Left lung (tissue), 4 donors: ENCODE measurements at regions not wholly inside any gene's neighbourhood (a gene's known extent, or its start where the extent isn't known, plus 50 kb on each side); places are given as distances from the start of the nearest gene placed in this dataset.
A peak's percentile ranks its signal among the peaks of the same experiment; 100 is the strongest.

ENCODE experiments used
- ATAC-seq: fragments of 200-7000 bp; cut with Tn5 transposase; one replicate; pipeline ENCODE4 v1.9.1; 2020; ENCODE audit warnings: moderate library complexity
- DNase-seq, 4 donors: peaks; one replicate each; pipeline ENCODE4 v3.0.0-alpha.2; 2013 to 2020
- H3K27ac ChIP-seq, 2 donors: fragments of 200-600 bp; sonication (generic) in 1 of 2; one replicate each; pipeline versions ENCODE4 v1.5.0 to v1.8.0; 2020 to 2021
- H3K27me3 ChIP-seq, 2 donors: fragments of 200-600 bp; sonication (generic) in 1 of 2; one replicate each; pipeline versions ENCODE4 v1.5.0 to v1.8.0; 2020 to 2021
- H3K36me3 ChIP-seq, 2 donors: fragments of 200-600 bp; sonication (generic) in 1 of 2; one replicate each; pipeline versions ENCODE4 v1.5.0 to v1.8.0; 2020 to 2021
- H3K4me1 ChIP-seq, 2 donors: fragments of 200-600 bp; one replicate each; pipeline ENCODE4 v1.8.0; 2021
- H3K4me3 ChIP-seq, 2 donors: fragments of 200-600 bp; sonication (generic) in 1 of 2; one replicate each; pipeline versions ENCODE4 v1.5.0 to v1.8.0; 2020 to 2021; ENCODE audit warnings: mild to moderate bottlenecking in 1 of 2
- H3K9me3 ChIP-seq, 2 donors: fragments of 200-600 bp; sonication (generic) in 1 of 2; one replicate each; pipeline versions ENCODE4 v1.5.0 to v1.8.0; 2020 to 2021
- intact Hi-C, 2 donors: fragments of 100-400 bp; cut with DNase I; formaldehyde crosslinking; loops; one replicate each; pipeline versions ENCODE4 v1.11.2 to v1.14.2; 2022
- TF ChIP-seq, protein P1 (sequence below), 2 donors: fragments of 200-600 bp; sonication (generic) in 1 of 2; IDR thresholded peaks; one replicate each; pipeline versions ENCODE4 v1.5.0 to v1.8.0; 2021; ENCODE audit warnings: antibody characterized with exemption in 2 of 2
- donor health status: DM: no; HTN: yes; CAD: no.
- donor health status: DM: no; HTN: no; CAD: no.

DNA sequence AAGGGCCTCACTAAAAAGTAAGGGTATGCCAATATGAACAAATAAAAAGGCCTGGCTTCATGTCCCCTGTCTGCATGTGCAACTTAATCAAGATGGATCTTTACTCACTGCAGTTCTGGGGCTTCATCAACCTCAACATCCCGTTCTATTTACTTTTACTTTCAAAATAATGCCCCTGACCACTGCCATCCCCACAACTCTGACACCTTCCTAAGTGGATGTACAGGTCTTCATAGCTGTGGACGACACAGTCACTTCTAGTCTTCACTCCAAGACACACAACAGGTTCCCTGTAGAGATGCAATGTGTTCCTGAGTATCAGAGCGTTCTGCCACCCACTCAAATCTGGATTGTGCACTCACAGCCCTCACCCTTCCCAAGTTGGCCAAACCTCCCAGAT lies 136.1 kb downstream of the ENC1 start:
- Histone ChIP-seq H3K36me3 (no peaks in the 10 kb centered on the region), H3K27ac (no peak overlapping the region), H3K4me1 (peaks cover 0 to 4% of the 10 kb centered on the region in 2 donors), H3K4me3 (no peak overlapping the region), H3K27me3 (no peaks in the 10 kb centered on the region), H3K9me3 (no peaks in the 10 kb centered on the region)
- intact Hi-C loops, result no loop called here
- TF ChIP-seq, protein P1, sequence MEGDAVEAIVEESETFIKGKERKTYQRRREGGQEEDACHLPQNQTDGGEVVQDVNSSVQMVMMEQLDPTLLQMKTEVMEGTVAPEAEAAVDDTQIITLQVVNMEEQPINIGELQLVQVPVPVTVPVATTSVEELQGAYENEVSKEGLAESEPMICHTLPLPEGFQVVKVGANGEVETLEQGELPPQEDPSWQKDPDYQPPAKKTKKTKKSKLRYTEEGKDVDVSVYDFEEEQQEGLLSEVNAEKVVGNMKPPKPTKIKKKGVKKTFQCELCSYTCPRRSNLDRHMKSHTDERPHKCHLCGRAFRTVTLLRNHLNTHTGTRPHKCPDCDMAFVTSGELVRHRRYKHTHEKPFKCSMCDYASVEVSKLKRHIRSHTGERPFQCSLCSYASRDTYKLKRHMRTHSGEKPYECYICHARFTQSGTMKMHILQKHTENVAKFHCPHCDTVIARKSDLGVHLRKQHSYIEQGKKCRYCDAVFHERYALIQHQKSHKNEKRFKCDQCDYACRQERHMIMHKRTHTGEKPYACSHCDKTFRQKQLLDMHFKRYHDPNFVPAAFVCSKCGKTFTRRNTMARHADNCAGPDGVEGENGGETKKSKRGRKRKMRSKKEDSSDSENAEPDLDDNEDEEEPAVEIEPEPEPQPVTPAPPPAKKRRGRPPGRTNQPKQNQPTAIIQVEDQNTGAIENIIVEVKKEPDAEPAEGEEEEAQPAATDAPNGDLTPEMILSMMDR (IDR thresholded peaks at IDR 0.05), result no peak
- ATAC-seq (no peak), DNase-seq (no peak)

DNA sequence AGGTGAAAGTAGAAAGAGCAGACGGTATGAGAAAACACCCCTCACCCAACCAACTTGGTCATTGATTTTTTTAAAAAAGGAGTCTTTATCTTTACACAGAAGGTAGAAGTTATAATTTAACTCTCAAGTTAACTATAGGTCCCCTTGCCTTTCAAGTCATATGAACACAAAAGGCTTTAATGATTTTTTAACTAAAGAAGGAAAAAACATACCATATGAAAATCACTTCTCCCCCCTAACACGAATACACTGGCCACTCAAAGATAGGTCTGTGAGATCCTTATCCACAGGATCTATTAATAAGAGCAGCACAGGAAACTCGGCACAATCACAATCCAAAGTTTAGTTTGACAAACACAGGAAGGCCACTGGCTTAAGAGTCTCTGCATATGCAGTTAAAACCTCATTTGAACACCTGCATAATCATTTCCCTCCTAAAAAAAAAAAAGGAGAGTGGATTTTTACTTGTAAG lies 138.0 kb downstream of the ENC1 start:
- Histone ChIP-seq H3K27me3 (no peaks in the 10 kb centered on the region), H3K9me3 (no peaks in the 10 kb centered on the region), H3K4me1 (peaks cover 0 to 4% of the 10 kb centered on the region in 2 donors), H3K27ac (no peak overlapping the region), H3K36me3 (no peaks in the 10 kb centered on the region), H3K4me3 (no peak overlapping the region)
- ATAC-seq (no peak), DNase-seq (no peak)
- TF ChIP-seq, protein P1 (IDR thresholded peaks at IDR 0.05), result no peak
- intact Hi-C loops, result no loop called here

DNA sequence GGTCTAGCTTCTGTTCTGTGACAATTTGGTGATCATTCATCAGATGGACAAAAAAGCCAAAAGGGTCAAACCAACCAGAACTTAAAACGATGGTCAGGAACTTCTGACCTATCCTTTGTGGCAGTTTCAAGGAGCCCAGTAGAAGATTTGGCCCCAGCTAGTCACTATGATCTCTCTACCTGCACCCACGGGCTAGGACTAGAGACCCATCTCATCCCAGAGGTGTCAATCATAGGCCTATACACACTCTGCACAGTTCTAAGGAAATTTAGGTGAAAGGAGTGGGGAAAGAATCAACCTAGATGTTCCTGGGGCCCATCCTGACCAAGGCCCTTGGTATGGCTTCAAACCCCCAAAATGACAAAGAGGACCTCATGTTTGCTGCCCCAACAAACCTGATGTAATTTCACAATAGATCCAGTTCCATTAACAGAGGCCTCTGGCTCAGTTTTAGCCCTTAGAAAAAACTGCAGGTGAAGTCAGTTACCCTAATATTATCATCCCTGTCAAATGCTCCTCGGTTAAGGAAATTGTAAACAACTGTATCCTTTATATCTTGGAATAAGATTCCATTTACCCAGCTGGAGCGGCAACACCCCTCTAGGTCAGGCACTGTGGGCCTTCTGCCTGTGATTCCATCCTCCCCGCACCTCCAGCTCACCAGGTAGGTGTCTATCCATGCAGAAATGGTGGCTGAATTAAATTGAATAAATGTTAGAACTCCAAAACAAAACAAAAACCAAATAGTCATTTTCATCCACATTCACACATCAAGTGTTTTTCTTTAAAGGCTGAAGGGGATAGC lies 138.7 kb downstream of the ENC1 start:
- Histone ChIP-seq H3K4me1 (peaks cover 0 to 4% of the 10 kb centered on the region in 2 donors), H3K27me3 (no peaks in the 10 kb centered on the region), H3K36me3 (no peaks in the 10 kb centered on the region), H3K4me3 (no peak overlapping the region), H3K27ac (no peak overlapping the region), H3K9me3 (no peaks in the 10 kb centered on the region)
- DNase-seq (no peak), ATAC-seq (no peak)
- TF ChIP-seq, protein P1 (IDR thresholded peaks at IDR 0.05), result no peak
- intact Hi-C loops, result no loop called here

GRCh38 chr5:74500110-74500917 lies 140.2 kb downstream of the ENC1 start:
- ATAC-seq (no peak), DNase-seq (peak in 1 of 4 donors; percentile 22)

More at GRCh38 chr5:74500110-74500917, 140.2 kb downstream of the ENC1 start:
- intact Hi-C loops, result no loop called here
- Histone ChIP-seq H3K9me3 (no peaks in the 10 kb centered on the region), H3K36me3 (no peaks in the 10 kb centered on the region), H3K4me1 (peaks cover 0 to 4% of the 10 kb centered on the region in 2 donors), H3K4me3 (no peak overlapping the region), H3K27ac (no peak overlapping the region), H3K27me3 (no peaks in the 10 kb centered on the region)
- TF ChIP-seq, protein P1 (IDR thresholded peaks at IDR 0.05), result no peak
